SK-N-SH (cell line): ENCODE measurements at regions not wholly inside any gene's neighbourhood (a gene's known extent, or its start where the extent isn't known, plus 50 kb on each side); places are given as distances from the start of the nearest gene placed in this dataset.

Experiments used
- CTCF ChIA-PET: fragments of 300-600, 350-600 bp; formaldehyde crosslinking; extraction: SDS; loops from one replicate; lab custom pipeline; 2021; lab: Yijun Ruan, JAX
- POLR2A ChIA-PET: fragments of 350-600 bp; sonication (Branson Sonifier 250); formaldehyde crosslinking; extraction: SDS; loops from one replicate; lab custom pipeline; 2020; ENCODE audit warnings: antibody characterized with exemption, inconsistent platforms; lab: Yijun Ruan, JAX
- DNase-seq: peaks from one replicate; pipeline ENCODE4 v3.0.0; 2012
- H2AFZ ChIP-seq: fragments of 200-600 bp; sonication (generic); 2 replicates; pipeline ENCODE4 v1.8.1; 2016; ENCODE audit warnings: antibody characterized with exemption, mild to moderate bottlenecking, low read depth
- H3F3A ChIP-seq: fragments of 200-600 bp; sonication (generic); replicated peaks from 2 replicates; pipeline ENCODE3; 2016; ENCODE audit warnings: antibody characterized with exemption, mild to moderate bottlenecking; ENCODE audit not compliant: insufficient read depth
- H3K27ac ChIP-seq, 2 experiments: fragments of 200-500 bp in 1 of 2; fragments of 200-600 bp in 1 of 2; sonication (Bioruptor generic) in 1 of 2; sonication (generic), shearing (Covaris generic) in 1 of 2; 2 replicates each; pipeline versions ENCODE4 v1.5.1 to v1.6.1; 2014 to 2016; ENCODE audit warnings: low read depth in 2 of 2, inconsistent platforms in 1 of 2, low read length in 1 of 2, mild to moderate bottlenecking in 1 of 2, mixed read lengths in 1 of 2
- H3K27me3 ChIP-seq: fragments of 200-600 bp; sonication (generic), shearing (Covaris generic); 2 replicates; pipeline ENCODE4 v1.6.1; 2016; ENCODE audit warnings: mixed run types; ENCODE audit not compliant: insufficient read depth
- H3K36me3 ChIP-seq, 2 experiments: fragments of 200-500 bp in 1 of 2; fragments of 200-600 bp in 1 of 2; sonication (Bioruptor generic) in 1 of 2; sonication (generic) in 1 of 2; replicated peaks in 1 of 2; 2 replicates each; pipeline versions ENCODE3 to v1.5.1; 2014 to 2016; ENCODE audit warnings: low read length in 1 of 2, mild to moderate bottlenecking in 1 of 2; ENCODE audit not compliant: insufficient read depth in 2 of 2, control insufficient read depth in 1 of 2
- H3K4me1 ChIP-seq, 2 experiments: fragments of 200-500 bp in 1 of 2; fragments of 200-600 bp in 1 of 2; sonication (Bioruptor generic) in 1 of 2; sonication (generic), shearing (Covaris generic) in 1 of 2; 2 replicates each; pipeline versions ENCODE4 v1.5.1 to v1.6.1; 2014 to 2016; ENCODE audit warnings: low read depth in 1 of 2, low read length in 1 of 2, mixed run types in 1 of 2; ENCODE audit not compliant: insufficient read depth in 2 of 2, control insufficient read depth in 1 of 2
- H3K4me2 ChIP-seq: fragments of 200-600 bp; sonication (generic), shearing (Covaris generic); 2 replicates; pipeline ENCODE4 v1.6.1; 2017; ENCODE audit warnings: mixed run types
- H3K4me3 ChIP-seq, 2 experiments: fragments of 200-500 bp in 1 of 2; fragments of 200-600 bp in 1 of 2; sonication (Bioruptor generic) in 1 of 2; sonication (generic), shearing (Covaris generic) in 1 of 2; 2 replicates each; pipeline versions ENCODE4 v1.5.1 to v1.8.1; 2014 to 2016; ENCODE audit warnings: low read depth in 2 of 2, inconsistent platforms in 1 of 2, low read length in 1 of 2, mild to moderate bottlenecking in 1 of 2, mixed read lengths in 1 of 2, moderate library complexity in 1 of 2
- H3K79me2 ChIP-seq: fragments of 200-600 bp; sonication (generic); 2 replicates; pipeline ENCODE4 v1.8.1; 2017; ENCODE audit warnings: mild to moderate bottlenecking; ENCODE audit not compliant: insufficient read depth
- H3K9ac ChIP-seq: fragments of 200-600 bp; sonication (generic); 2 replicates; pipeline ENCODE4 v1.6.1; 2017; ENCODE audit warnings: mixed run types
- H3K9me2 ChIP-seq: fragments of 200-600 bp; sonication (generic); 2 replicates; pipeline ENCODE4 v1.6.1; 2017; ENCODE audit warnings: mixed run types
- H3K9me3 ChIP-seq: fragments of 200-600 bp; sonication (generic); 2 replicates; pipeline ENCODE4 v1.6.1; 2017; ENCODE audit warnings: mixed run types, mild to moderate bottlenecking, moderate library complexity
- H4K20me1 ChIP-seq: fragments of 200-600 bp; sonication (generic); 2 replicates; pipeline ENCODE4 v1.6.1; 2017; ENCODE audit warnings: mild to moderate bottlenecking, mixed run types; ENCODE audit not compliant: insufficient read depth
- CHD2 ChIP-seq: fragments of 150-350 bp; IDR thresholded peaks from 2 replicates; pipeline ENCODE4 v1.6.1; 2018; ENCODE audit warnings: low read length; ENCODE audit not compliant: partially characterized antibody
- EP300 ChIP-seq, 2 experiments: IDR thresholded peaks; 2 replicates each; pipeline versions ENCODE4 v1.4.0 to v1.6.1; 2012; ENCODE audit warnings: borderline replicate concordance in 1 of 2, low read depth in 1 of 2, low read length in 1 of 2
- FOXM1 ChIP-seq: IDR thresholded peaks from 2 replicates; pipeline ENCODE4 v1.4.0; 2012; ENCODE audit warnings: low read depth, mild to moderate bottlenecking
- GABPA ChIP-seq: IDR thresholded peaks from 2 replicates; pipeline ENCODE4 v1.4.0; 2012; ENCODE audit warnings: low read depth, mild to moderate bottlenecking
- IRF3 ChIP-seq: fragments of 150-350 bp; IDR thresholded peaks from 2 replicates; pipeline ENCODE4 v1.6.1; 2016; ENCODE audit warnings: mild to moderate bottlenecking, low read depth, low read length
- JUND ChIP-seq: IDR thresholded peaks from 2 replicates; pipeline ENCODE4 v1.4.0; 2012
- MEF2A ChIP-seq: IDR thresholded peaks from 2 replicates; pipeline ENCODE4 v1.4.0; 2012; ENCODE audit warnings: low read depth, borderline replicate concordance
- NFIC ChIP-seq: IDR thresholded peaks from 2 replicates; pipeline ENCODE4 v1.4.0; 2012; ENCODE audit warnings: borderline replicate concordance
- NRF1 ChIP-seq: IDR thresholded peaks from 2 replicates; pipeline ENCODE4 v1.6.1; 2012; ENCODE audit warnings: low read depth, mild to moderate bottlenecking, low read length
- RAD21 ChIP-seq: IDR thresholded peaks from 2 replicates; pipeline ENCODE4 v1.6.1; 2012; ENCODE audit warnings: mild to moderate bottlenecking, low read length
- RCOR1 ChIP-seq: fragments of 150-350 bp; IDR thresholded peaks from 2 replicates; pipeline ENCODE4 v1.6.1; 2017; ENCODE audit warnings: antibody characterized with exemption, low read length
- REST ChIP-seq: IDR thresholded peaks from 2 replicates; pipeline ENCODE4 v1.6.1; 2012; ENCODE audit warnings: mild to moderate bottlenecking, low read depth, low read length, moderate library complexity
- RXRA ChIP-seq: IDR thresholded peaks from 2 replicates; pipeline ENCODE4 v1.4.0; 2012; ENCODE audit warnings: low read depth, mild to moderate bottlenecking, borderline replicate concordance
- TCF12 ChIP-seq: IDR thresholded peaks from 2 replicates; pipeline ENCODE4 v1.4.0; 2012
- TEAD4 ChIP-seq: IDR thresholded peaks from 2 replicates; pipeline ENCODE4 v1.4.0; 2012; ENCODE audit warnings: mild to moderate bottlenecking, borderline replicate concordance; ENCODE audit not compliant: insufficient read depth
- USF2 ChIP-seq: fragments of 150-350 bp; IDR thresholded peaks from 2 replicates; pipeline ENCODE4 v1.6.1; 2017; ENCODE audit warnings: antibody characterized with exemption, low read length, low read depth, borderline replicate concordance
- WGBS: methylation state at CpG from one replicate; pipeline ENCODE4 v1.1.6; 2017; ENCODE audit warnings: low lambda C conversion rate; 5-methylcytosine and 5-hydroxymethylcytosine counted together
- TF ChIP-seq, protein P1 (sequence below): IDR thresholded peaks from 2 replicates; pipeline ENCODE4 v1.4.0; 2012; ENCODE audit warnings: low read depth
- TF ChIP-seq, protein P2 (sequence below): IDR thresholded peaks from 2 replicates; pipeline ENCODE4; 2012

GRCh38 chr1:187725216-187725615 lies 896.5 kb downstream of the PLA2G4A start:
- TF ChIP-seq TEAD4 (no peak), FOXM1 (no peak), CHD2 (no peak), TCF12 (no peak), NFIC (no peak), GABPA (no peak), RXRA (no peak), USF2 (no peak), RAD21 (no peak), EP300 (IDR thresholded peaks at IDR 0.05; ENCODE audit: borderline replicate concordance in 1 of 2, low read depth in 1 of 2, low read length in 1 of 2) (no peak), RCOR1 (no peak), JUND (no peak), NRF1 (no peak)
- TF ChIP-seq, protein P1, sequence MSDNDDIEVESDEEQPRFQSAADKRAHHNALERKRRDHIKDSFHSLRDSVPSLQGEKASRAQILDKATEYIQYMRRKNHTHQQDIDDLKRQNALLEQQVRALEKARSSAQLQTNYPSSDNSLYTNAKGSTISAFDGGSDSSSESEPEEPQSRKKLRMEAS: no peak
- TF ChIP-seq, all 33 proteins: peak for 0
- H2AFZ ChIP-seq: no peak overlapping the region

DNA sequence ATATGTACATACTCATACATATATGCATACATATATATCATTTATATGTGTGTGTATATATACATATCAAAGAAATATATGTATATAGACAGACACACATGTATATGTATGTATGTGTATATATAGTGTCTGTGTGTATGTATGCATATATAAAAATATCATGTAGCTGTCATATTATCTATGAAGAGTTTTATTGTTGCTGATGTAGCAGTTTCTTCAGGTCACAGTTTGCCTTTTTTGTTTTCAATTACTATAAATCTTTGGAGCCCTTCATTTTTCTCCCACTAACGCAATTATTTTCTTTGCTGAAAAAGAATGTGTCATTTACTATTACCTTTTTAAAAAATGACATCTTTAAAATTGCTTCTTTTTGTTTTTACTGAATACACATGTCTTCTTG lies 904.5 kb downstream of the PLA2G4A start:
- Histone ChIP-seq H3F3A (no peaks in the 10 kb centered on the region), H3K9me3 (no peaks in the 10 kb centered on the region), H3K4me3 (no peak overlapping the region), H2AFZ (no peak overlapping the region), H3K27ac (no peak overlapping the region), H3K4me2 (no peak overlapping the region), H3K79me2 (no peaks in the 10 kb centered on the region), H3K9me2 (no peaks in the 10 kb centered on the region), H3K36me3 (no peaks in the 10 kb centered on the region), H3K27me3 (no peaks in the 10 kb centered on the region), H4K20me1 (no peaks in the 10 kb centered on the region), H3K9ac (no peak overlapping the region), H3K4me1 (no peaks in the 10 kb centered on the region)
- DNase-seq: no peak
- ChIA-PET CTCF (no interaction called here), POLR2A (no interaction called here)
- 83% methylated on average over 1 of the region's 1 CpG for WGBS
- TF ChIP-seq, protein P1: no peak
- TF ChIP-seq REST (no peak), MEF2A (no peak), IRF3 (no peak), USF2 (no peak), RCOR1 (no peak), NFIC (no peak)
- TF ChIP-seq, protein P2, sequence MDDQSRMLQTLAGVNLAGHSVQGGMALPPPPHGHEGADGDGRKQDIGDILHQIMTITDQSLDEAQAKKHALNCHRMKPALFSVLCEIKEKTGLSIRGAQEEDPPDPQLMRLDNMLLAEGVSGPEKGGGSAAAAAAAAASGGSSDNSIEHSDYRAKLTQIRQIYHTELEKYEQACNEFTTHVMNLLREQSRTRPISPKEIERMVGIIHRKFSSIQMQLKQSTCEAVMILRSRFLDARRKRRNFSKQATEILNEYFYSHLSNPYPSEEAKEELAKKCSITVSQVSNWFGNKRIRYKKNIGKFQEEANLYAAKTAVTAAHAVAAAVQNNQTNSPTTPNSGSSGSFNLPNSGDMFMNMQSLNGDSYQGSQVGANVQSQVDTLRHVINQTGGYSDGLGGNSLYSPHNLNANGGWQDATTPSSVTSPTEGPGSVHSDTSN: no peak
- TF ChIP-seq, all 33 proteins: peak for 0

More at GRCh38 chr1:187725216-187725615, 896.5 kb downstream of the PLA2G4A start:
- no peaks in the 10 kb centered on the region for H3K36me3 ChIP-seq
- no peaks in the 10 kb centered on the region for H4K20me1 ChIP-seq
- H3K4me3 ChIP-seq: no peak overlapping the region
- H3K4me2 ChIP-seq: no peak overlapping the region
- H3K9ac ChIP-seq: no peak overlapping the region
- H3K79me2 ChIP-seq: no peaks in the 10 kb centered on the region
- H3K9me3 ChIP-seq: no peaks in the 10 kb centered on the region
- H3F3A ChIP-seq: no peaks in the 10 kb centered on the region
- no peaks in the 10 kb centered on the region for H3K27me3 ChIP-seq
- no peaks in the 10 kb centered on the region for H3K4me1 ChIP-seq
- ChIA-PET POLR2A (no interaction called here), CTCF (interaction anchor here (1.1 kb wide), 1 partner anchor 311 kb away, joined by 3 read pairs; no protein-coding TSS in a partner anchor)
- no peak overlapping the region for H3K27ac ChIP-seq
- no peaks in the 10 kb centered on the region for H3K9me2 ChIP-seq
- WGBS: 87% methylated on average over 2 of the region's 2 CpGs
- no peak for DNase-seq
